Putamen (tissue), 1 donor: ENCODE measurements at regions not wholly inside any gene's neighbourhood (a gene's known extent, or its start where the extent isn't known, plus 50 kb on each side); places are given as distances from the start of the nearest gene placed in this dataset.
"Not testable (repeated sequence)": the region's sequence is repeated elsewhere in the genome, so short reads cannot be mapped to it uniquely, and the experiment has no call there.

Experiments used
- DNase-seq: peaks from one replicate; pipeline ENCODE4 v3.0.0-alpha.2; 2016; ENCODE audit warnings: low spot score

DNA sequence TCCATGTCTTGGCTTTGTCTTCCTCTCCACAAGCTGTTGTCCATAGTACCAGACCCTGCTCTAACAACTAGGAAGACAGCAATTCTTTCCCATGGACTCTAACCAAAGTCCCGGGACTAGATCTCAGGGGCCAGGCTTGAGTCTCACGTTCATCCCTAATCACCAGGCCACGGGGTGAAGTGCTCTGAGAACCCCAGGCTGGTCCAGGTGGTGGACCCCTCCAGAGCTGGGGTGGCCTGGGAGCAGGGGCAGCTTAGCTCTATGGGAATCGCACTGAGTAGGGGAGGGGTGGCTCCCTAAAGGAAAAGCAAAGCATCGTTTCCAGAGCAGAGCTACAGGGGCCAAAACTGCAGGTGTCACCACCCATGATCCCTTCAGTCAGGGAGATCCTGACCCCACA lies 150.9 kb downstream of the TPRA1 start:
- DNase-seq, result no peak

DNA sequence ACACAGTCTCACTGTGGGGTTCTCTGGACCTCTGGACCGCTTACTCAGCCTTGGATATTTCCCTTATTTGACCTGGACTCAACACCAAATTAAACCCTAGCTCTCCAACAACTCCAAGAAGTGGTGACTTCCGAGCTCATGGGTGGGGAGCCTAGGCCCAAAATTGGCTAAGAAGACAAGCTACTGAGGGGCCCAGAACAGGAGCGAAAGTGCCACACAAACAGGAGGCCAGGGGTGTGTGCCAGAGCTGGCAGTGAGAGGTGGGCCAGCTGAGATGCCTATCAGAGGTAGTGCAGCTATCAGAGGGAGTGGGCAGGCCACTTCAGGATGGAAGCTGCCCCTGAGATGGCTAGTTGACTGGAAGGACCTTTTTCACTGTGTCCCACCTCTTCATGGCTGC lies 151.1 kb upstream of the PRR20G start:
- DNase-seq, result no peak

DNA sequence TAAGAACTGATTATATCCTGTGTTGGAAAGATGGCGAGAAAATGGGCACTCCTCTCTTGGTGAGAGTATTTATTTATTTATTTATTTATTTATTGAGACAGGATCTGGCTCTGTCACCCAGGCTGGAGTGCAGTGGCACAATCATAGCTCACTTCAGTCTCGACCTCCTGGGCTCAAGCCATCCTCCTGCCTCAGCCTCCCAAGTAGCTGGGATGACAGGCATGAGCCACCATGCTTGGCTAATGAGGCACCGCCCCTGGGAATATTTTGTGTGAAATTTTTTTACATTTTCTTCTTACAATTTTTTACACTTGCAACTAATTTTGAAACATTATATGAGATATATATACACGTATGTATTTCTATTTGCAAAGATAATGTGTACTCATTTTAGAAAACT lies 150.5 kb upstream of the PRR20G start:
- no peak for DNase-seq

DNA sequence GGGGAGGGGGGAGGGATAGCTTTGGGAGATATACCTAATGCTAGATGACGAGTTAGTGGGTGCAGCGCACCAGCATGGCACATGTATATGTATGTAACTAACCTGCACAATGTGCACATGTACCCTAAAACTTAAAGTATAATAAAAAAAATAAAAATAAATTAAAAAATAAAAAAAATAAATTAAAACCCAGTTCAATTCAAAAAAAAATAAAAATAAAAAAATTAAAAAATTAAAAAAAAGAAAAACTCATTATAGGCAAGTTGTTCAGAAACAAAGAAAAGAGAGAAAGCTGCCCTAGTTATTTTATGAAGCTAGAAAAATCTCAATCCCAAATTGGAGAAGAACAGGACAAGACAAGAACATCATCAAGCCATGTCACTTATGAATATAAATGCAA lies 147.5 kb upstream of the PRR20G start:
- DNase-seq, result not testable (repeated sequence)

DNA sequence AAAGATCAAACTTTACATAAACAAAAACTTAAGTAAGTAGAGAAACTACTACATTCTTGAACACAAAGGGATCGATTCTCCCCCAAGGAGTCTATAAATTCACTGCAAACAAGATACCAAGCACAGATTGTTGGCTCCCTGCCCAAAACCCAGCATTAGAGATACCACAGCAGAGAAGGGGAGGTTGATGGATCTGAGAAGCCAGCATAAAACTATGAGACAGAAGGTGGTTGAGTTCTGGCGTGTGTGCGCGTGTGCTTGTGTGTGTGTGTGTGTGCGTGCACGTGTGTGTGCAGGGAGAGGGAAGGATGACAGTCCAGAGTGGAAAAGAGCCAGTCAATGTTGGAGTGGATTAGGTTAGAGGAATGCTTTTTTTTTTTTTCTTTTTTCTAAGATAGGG lies 143.2 kb upstream of the PRR20G start:
- DNase-seq, result no peak

DNA sequence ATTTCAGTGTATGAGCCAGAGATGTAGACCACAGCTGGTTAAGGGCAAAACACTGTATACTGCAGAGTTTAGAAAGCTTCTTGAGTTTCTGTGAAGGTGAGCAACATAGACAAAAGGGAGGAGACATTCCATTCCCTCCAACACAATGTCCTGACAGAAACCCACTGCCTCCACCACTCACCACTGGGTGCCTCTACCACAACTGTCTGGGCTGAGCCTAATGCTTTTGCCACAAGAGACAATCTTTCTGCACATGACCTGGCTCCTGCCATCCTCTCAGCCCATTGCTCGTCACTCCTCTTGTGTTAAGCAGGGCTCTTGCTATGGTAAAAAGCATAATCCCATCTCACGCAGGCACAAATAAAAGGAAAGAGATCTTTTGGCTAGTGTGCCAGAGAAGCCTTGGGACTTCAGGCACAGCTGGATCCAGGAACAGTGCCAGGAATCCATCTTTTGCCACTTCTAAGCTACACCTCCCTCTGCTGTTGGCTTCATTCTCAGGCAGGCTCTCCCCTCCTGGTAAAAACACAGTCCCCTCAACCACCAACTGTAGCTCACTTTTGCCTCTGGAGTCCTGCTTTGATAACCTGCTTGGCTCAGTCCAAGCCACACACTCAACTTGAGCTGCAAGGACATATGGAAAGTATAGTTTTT lies 140.6 kb upstream of the PRR20G start:
- DNase-seq, result no peak

DNA sequence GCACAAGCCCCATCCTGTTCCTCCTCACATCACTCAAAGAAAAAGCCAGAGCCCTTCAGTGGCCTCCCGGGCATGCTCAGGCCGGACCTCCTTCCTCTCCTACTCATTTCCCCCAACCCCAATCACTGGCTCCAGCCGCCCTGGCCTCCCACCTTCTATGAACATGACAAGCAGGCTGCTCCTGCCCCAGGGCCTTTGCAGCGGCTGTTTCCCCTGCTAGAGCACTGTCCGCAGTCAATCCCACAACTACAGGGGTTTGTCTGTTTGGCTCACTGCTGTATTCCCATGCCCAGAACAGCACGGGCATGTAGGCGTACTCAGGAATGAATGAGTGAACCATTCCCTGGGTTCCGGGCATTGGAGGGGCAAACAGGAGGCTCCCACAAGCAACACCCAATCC lies 139.8 kb upstream of the PRR20G start:
- no peak for DNase-seq

DNA sequence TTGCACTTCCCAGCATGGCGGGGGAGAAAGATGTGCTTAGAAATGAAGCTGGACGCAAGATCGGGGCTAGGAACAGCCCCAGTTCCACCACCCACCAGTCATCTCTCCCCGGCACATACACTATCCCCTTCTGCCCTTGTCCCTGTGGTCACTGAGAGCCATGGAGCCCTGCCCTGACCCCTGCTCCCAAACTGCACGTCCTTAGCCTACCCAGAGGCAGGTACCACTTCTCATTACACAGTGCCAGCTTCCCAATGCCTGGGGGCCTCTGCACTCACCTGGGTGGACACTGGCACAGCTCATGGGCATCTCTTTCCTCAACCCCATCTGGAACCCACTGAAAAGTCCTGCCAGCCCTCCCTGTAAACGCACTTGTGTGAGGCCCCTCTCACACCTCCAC lies 139.3 kb upstream of the PRR20G start:
- DNase-seq, result no peak

DNA sequence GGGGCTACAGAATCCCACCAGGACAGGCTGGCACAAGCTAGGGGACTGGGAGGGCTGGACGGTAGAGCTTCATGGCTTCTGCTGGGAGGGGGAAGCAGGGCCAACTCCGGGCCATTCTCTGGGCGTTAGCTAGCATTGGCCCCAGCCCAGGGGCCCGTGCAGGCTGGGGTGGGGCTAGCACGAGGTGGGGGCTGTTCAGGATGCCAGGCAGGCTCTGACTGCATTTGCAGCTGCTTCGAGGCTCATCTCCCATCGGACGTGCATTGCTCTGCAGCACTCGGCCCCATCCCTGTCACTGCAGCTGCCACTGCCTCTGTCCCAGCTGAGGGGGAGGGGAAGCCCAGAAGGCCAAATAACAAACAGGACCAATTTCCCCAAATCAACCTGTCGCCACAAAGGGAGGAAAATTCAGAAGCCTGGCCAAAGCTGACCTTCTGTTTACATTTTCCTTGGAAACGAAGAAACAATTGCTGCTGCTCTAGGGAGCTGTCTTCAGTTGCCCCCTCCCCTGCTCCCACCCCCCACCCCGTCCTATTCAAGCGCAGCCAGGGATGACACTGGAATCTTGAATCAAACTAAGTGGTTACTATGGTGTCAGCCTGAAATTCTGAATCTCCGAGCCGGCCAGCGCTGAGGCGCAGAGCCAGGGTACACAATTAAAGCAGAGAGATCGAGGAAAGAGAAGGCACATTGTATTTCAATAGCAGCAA lies 138.8 kb upstream of the PRR20G start:
- DNase-seq, result no peak

DNA sequence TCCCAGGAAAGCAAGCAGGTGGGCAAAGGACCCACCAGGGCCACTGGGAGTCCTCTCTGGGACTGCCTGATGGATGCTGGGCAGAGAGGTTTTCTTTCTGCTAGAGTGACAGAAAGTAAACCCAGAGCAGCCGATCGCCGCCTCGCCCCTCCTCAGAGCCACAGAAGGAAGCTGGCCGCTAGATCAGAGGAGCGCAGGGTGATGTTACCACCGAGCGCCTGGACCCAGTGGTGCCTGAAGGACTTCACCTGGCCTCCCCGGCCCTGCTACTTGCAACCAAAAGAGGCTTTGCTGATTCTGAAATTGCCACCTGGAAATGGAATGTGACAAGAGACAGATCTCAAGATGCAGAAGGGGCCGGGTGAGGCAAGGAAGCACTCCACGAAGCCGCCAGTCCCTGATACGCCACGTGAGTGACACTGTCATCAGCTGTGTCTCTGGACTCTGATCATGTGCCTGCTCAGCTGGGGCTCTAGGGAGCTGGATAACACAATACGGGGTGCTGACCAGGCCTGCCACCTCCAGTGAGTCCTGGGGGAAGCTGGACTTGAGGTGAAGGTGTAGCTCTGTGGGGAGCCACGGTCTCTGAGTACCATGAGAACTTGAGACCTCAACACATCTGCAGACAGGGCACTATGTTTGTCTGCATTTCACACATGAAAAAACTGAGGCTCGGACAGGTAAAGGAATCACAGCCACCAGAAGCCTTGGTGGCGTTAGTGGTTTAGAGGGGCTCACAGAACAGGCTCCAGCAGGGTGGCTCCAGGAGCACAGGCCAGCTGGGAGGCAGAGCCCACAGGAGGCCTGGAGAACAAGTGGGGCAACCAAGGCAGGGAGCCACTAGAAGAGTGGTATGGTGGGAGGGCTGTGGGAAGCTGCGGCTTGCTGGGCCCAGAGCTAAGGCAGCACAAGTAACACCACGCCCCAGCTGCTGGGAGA lies 137.9 kb upstream of the PRR20G start:
- DNase-seq, result no peak

DNA sequence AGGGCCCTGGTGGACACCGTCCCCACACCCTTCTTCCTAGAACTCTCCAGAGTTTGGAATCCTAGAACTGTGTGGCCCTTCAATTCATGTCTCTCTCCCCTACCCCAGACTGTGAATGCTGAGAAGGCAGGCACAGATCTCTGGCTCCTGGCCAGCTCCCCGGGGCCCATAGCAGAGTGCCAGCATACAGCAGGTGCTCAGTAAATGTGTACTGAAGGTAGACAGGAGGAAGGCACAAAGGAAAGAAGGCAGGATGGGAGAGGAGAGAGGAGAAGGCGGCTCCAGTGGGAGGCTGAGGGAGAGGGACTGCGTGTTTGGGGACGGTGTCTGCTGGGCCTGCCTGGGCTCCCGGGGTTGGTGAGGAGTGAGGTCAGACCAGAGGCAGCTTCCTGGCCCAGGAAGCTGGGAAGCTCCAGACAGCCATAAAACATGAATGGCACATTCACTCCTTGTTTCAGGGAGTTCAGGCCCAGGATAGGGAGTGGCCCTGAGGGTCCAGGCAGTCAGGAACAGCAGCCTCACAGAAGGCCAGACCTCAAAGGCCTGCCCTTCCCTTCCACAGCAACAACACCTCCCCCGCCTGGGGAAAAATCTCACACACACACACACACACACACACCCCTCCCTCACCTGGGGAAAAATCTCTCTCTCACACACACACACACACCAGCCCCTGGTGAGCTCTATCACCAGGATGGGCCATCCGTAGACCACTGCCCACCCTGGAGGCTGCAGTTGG lies 137.1 kb upstream of the PRR20G start:
- DNase-seq, result no peak

DNA sequence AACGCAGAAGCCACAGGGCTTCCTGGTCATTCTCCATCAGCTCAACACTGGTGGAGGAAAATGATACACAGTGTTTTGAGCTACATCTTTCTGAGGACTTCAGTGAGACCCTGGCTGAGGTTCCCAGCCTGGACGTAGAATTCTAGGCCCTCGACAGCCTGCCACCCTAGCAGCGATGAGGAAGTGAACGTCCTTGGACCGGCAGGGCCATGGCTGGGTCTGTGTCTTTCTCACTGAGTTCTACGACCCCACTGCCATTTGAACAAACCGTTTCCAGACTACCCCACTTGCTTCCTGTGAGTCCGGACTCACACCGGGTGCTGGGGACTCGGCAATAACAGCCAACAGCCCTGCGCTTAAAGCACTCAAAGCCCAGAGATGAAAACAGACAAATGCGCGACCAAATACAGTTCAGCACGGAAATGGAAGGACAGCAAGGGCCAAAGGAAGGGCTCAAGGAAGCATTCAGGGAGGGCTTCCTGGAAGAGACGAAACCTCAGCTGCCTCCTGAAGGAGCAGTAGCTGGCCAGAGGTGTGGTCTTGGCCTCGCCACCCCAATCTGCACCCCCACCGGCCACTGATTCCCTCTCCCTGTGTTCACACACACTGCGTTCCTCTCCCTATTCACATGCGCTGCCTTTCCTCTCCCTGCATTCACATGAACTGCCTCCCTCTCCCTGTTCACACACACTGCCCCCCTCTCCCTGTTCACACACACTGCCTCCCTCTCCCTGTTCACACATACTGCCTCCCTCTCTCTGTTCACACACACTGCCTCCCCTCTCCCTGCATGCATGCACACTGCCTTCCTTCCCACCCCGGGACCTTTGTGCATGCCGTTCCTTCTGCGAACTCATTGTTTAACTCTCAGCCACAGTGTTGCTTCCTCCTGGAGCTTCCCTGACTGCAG lies 136.3 kb upstream of the PRR20G start:
- DNase-seq, result no peak

DNA sequence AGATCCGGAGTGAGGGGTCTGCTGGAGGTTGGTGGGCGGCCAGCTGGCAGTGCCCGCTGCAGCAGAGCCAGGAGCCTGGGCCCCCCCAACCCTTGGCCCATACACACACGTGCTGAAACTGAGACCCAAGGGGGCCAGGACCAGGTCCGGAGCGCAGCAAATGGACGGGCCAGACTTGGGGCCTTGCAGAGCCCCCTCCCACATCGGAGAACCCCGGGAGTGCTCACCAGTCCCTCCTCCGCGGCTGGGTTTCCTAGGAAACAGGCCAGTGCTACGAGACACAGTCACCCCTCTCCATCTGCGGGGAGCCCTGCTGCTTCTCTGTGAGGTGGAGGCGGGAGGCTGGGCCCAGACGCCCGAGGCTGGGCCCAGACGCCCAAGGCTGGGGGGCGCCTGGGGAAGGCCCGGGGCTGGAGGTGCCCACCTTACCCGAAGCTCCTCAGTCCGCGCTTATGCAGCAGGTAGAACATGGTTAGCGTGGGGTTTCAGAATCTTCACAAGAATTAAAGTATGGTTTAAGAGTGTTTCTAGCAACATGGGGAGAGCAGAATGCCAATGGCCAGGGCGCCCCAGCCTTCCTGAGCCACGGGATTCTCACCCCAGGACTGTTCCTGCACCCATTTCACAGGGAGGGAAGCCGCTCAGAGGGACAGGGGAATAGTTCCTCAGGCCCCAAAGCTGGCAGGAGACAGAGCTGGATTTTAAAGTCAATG lies 135.0 kb upstream of the PRR20G start:
- DNase-seq, result no peak

DNA sequence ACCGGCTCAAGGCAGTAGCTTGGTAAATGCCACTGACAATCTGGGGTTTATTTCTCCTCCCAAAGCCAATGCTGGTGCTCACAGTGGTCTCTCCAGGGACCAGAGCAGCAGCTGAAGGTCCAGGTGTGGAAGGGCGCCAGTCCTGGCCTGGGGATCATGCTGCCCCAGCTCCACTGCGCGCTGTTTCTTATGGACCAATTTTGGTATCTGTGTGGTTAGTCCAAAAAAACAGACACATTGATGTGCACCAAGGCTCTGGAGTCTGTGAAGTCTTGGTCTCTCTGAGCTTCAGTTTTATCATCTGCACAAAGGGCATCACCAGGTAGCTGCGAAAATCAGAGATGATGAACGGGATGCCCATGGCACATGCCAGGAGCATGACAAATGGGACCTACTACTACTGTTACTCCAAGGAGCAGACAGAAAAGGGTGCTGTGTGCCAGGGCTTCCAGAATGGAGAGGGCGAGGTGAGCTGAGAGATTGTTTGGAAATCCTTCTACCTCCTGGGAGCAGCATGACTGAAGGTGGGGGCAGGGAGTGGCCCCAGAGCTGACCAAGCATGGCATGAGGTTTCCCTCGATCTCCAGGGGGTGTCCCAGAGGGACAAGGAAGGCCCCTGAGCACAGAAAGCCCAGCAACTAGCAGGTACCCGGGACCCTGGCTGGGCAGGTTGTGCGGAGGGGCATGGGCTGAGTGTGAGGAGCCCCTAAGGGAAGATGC lies 134.3 kb upstream of the PRR20G start:
- DNase-seq, result no peak

DNA sequence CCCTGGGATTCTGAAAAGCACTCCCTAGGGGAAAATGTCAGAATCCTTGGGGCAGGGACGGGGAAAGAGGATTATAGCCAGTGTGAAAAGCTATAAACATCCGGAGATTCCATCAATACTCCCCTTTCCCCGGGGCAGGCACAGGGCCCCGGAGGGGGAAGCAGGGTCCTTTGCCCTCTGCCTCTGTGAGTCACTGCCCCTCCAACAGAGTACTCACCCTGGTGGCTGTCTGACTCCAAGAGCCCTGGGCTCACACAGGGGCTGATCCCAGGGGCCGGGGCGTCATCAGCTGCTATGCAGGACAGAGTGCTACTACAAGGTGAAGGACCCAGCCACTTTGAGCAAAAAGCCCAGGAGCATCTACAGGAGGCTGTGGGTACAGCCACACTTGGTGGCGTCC lies 133.0 kb upstream of the PRR20G start:
- DNase-seq, result no peak

DNA sequence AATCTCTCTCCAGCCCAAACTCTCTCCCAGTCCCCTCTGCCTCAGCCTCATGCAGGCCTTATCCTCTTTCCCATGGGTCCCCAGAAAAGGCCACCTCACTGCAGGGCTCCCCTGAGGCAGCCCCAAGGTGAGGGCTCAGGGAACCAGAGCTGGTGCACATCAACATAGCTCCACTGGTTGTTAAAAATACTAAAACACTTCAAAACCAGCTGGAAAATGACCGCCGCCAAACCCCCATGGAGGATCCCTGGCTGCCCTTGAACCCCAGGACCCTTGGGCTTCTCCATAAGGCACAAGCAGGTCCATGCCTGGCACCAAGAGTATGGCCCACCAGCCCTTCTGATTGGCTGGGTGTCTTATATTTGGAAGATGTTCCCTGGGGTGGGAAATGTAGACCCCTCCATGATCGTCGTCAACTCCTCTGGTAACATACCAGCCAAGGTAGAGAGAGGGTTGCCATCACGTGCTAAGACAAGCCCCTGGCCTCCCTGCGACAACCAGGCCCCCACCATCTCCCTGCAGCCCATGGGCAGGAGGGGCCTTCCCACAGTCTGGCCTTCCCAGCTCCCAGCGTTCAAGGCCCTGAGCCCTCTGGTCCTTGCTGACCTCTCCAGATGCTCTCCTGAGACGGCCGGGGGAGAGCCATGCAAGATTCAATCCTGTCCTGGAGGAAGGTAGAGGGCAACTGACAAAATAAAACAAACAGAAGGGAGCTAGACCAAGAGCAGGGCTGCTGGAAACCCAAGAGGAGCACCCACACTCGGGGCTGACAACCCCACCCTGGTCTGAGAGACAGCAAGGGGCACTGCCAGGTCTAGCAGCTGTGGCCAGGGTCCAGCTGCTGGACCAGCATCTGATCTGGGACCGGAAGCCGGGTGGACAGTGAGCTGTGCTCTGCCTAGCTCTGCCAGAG lies 132.1 kb upstream of the PRR20G start:
- DNase-seq, result no peak

DNA sequence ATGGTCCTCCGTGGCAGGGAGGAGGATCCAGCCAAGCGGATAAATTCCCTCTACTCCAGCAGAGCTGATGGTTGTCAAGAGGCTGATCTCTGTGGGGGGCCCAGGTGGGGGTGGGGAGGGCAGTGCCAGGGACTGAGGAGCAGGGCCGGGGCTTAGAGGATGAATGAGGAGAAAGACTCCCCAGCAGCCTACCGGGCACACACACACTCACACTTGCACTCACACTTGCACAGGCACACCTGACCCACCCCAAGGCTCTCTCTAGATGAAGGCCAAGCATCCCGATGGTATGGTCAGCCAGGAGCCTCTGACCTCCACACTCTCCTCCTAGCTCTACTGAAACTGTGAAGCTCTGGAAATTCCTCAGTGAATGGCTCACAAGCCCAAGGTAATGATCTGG lies 131.3 kb upstream of the PRR20G start:
- DNase-seq, result no peak

DNA sequence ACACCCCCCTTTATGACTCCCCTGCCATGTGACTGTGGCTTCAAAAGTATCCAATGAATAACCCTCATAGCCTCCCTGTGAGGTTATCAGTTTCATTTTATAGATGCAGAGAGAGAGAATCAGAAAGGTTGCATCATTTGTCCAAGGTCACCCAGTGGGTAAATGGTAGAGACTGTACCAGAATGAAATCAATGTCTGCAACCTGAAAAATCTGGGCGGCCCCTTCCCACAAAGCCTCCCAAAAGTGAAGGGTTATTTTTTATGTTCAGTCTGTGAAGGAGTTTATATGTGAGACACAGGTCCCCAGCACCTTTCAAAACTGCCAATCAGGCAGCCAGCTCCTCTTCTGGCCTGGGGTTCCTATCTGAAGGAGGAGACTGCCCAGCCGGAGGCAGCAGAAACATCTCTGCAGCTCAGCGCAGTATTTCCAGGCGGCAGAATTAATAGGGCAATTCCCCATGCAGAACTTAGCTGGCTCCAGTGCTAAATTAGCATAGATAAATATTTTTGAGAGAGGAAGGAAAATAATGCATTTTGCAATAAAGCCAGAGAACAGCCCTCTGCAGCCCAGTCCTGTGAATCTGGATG lies 130.8 kb upstream of the PRR20G start:
- DNase-seq, result no peak
